Thymus (tissue), 11 donors: ENCODE measurements at regions not wholly inside any gene's neighbourhood (a gene's known extent, or its start where the extent isn't known, plus 50 kb on each side); places are given as distances from the start of the nearest gene placed in this dataset.

ENCODE experiments used
- DNase-seq, 9 donors: peaks; one replicate each; pipeline ENCODE4 v3.0.0-alpha.2; 2013; ENCODE audit warnings: low spot score in 9 of 9, low read depth in 6 of 9, missing footprints in 1 of 9
- H3K27ac ChIP-seq, 2 donors: one replicate each; pipeline ENCODE4 v1.5.1; 2013; ENCODE audit warnings: control low read depth in 1 of 2, low read depth in 1 of 2, low read length in 1 of 2, mild to moderate bottlenecking in 1 of 2, moderate library complexity in 1 of 2
- H3K27me3 ChIP-seq, 2 donors: one replicate each; pipeline ENCODE4 v1.5.1; 2013; ENCODE audit warnings: low read length in 1 of 2; ENCODE audit not compliant: control insufficient read depth in 2 of 2, insufficient read depth in 1 of 2
- H3K36me3 ChIP-seq, 2 donors: one replicate each; pipeline ENCODE4 v1.5.1; 2013; ENCODE audit warnings: low read length in 1 of 2, mild to moderate bottlenecking in 1 of 2, moderate library complexity in 1 of 2; ENCODE audit not compliant: control insufficient read depth in 2 of 2, insufficient read depth in 2 of 2
- H3K4me1 ChIP-seq, 2 donors: one replicate each; pipeline ENCODE4 v1.5.1; 2013; ENCODE audit warnings: low read length in 2 of 2; ENCODE audit not compliant: control insufficient read depth in 2 of 2, insufficient read depth in 2 of 2
- H3K4me3 ChIP-seq, 2 donors: one replicate each; pipeline ENCODE4 v1.5.1; 2013; ENCODE audit warnings: low read length in 2 of 2, control low read depth in 1 of 2, mild to moderate bottlenecking in 1 of 2
- H3K9me3 ChIP-seq, 2 donors: one replicate each; pipeline ENCODE4 v1.5.1; 2013; ENCODE audit warnings: low read length in 1 of 2, mild to moderate bottlenecking in 1 of 2; ENCODE audit not compliant: control insufficient read depth in 2 of 2, insufficient read depth in 1 of 2
- WGBS: extraction: QIAGEN DNeasy Blood & Tissue Kit; methylation state at CpG from one replicate; pipeline ENCODE4 v1.1.7; 2013; 5-methylcytosine and 5-hydroxymethylcytosine counted together
- donor health status: healthy.

DNA sequence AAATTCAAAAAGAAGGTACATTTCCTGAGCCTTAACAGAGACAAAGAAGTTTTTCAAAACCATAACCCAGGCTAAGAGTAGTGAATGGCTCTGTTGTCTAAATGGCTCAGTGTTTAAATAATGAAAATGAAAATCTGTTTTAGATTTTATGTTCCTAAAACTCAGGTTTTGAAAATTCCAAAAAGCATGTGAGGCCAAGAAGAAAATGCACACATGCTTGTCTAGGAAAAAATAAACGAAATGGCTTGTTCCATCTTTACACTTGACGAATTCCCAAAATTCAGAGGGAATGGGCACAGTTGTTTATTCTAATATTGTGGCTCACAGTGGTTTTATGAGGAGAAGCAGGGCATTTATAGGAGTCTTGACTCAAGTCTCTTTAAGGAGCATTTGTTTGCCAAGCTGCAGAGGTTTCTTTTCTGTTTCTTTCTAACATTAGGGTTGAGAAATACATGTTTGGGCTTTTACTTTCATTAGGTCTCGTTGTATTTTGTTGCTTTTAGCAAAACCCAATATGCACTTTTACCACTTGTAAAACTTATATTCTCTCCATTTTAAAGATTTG, 527.6 kb upstream of the ANKRD30A start:
- Histone ChIP-seq H3K36me3 (no peaks in the 10 kb centered on the region), H3K27ac (no peak overlapping the region), H3K27me3 (no peaks in the 10 kb centered on the region), H3K4me3 (no peak overlapping the region), H3K9me3 (no peaks in the 10 kb centered on the region), H3K4me1 (no peaks in the 10 kb centered on the region)
- no peak for DNase-seq
- WGBS, result 58% methylated on average over 3 of the region's 3 CpGs

DNA sequence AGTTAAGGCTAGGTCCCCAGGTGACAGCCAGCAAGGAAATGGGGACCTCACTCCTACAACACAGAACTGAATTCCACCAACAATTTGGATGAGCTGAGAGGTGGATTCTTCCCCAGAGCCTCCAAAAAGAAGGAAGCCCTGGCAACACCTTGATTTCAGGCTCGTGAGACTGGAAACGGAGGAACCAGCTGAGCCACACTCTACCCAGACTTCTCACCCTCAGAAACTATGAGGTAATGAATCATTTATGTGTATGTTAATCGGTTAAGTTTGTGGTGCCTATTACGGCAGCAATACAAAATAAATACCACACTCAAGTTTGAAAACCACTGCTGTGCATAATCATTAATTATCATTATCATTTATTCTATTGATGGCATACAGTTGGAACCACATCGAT, 532.4 kb upstream of the ANKRD30A start:
- WGBS, result 95% methylated on average over 5 of the region's 5 CpGs
- H3K36me3 ChIP-seq, result no peaks in the 10 kb centered on the region
- H3K27me3 ChIP-seq, result no peaks in the 10 kb centered on the region
- no peaks in the 10 kb centered on the region for H3K9me3 ChIP-seq
- H3K4me1 ChIP-seq, result no peaks in the 10 kb centered on the region
- no peak overlapping the region for H3K4me3 ChIP-seq
- no peak for DNase-seq
- H3K27ac ChIP-seq, result no peak overlapping the region

DNA sequence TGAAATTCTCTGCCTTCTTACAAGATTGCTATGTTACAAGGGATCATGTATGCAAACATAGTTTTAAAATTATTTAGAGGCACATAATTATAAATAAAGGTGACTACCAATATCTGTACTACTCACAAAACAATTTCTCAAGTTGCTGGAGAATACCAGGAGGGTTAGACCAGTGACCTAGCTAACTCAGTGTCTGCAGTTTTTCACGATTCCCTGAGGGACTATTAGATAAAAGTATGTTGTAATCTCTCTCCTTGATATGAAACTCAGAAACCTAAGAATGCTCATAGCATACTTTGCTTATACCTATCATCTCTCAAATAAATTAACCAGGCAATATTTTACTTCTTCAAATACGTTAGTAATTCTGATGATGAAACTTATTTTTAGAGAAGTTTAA, 534.0 kb upstream of the ANKRD30A start:
- Histone ChIP-seq H3K27ac (no peak overlapping the region), H3K27me3 (no peaks in the 10 kb centered on the region), H3K4me3 (no peak overlapping the region), H3K36me3 (no peaks in the 10 kb centered on the region), H3K9me3 (no peaks in the 10 kb centered on the region), H3K4me1 (no peaks in the 10 kb centered on the region)
- WGBS, result 90% methylated on average over 2 of the region's 2 CpGs
- DNase-seq, result no peak

DNA sequence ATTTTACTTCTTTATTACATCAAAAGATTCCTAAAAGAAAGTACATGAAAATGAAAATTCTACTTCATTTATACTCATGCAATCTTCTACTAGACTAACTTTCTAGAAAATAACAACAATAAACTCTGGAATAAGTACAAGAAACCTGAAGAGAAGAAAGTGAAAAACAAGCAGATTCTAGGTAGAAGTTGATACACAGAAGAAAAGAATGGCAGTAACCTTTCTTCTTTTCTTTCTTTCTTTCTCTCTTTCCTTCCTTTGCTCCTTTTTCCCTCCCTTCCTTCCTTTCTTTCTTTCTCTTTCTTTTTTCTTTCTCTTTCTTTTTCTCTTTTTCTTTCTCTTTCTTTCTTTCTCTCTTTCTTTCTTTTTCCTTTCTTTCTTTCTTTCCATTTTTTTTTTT, 541.7 kb upstream of the ANKRD30A start:
- Histone ChIP-seq H3K9me3 (no peaks in the 10 kb centered on the region), H3K36me3 (no peaks in the 10 kb centered on the region), H3K27ac (no peak overlapping the region), H3K4me1 (no peaks in the 10 kb centered on the region), H3K4me3 (no peak overlapping the region), H3K27me3 (no peaks in the 10 kb centered on the region)
- no peak for DNase-seq

DNA sequence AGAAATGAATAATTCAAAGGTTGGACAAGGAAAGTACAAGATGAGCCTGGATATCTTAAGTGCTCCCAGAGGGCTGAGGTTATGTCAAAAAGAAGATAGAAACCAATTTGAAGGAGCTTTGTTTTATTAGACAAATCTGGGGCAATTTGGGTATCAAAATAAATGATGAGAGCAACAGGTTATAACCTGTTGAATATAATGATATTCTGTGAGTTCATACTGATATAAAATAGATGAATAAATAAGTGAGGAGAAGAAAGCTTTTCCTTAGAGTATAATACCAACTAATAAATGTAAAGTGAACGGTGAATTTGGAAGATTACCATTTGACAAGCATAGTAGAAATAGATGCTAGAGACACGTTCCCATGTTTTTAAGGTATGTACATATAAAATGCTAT, 544.2 kb upstream of the ANKRD30A start:
- DNase-seq, result no peak
- WGBS, result 91% methylated on average over 2 of the region's 2 CpGs
- no peaks in the 10 kb centered on the region for H3K27me3 ChIP-seq

DNA sequence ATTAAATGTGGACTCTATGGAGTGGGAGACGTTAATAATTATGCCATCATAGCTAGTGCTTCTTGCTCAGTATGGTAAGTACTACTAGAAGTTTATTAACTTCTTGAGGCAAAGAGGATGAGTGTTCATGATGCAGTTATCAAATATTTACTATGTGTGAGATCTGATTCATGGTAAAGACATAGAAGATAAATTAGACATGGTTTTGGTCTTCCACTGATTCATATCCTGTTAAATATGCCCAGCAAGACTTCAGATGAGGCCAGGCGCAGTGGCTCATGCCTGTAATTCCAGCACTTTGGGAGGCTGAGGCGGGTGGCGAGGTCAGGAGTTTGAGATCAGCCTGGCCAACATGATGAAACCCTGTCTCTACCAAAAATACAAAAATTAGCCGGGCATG, 547.1 kb upstream of the ANKRD30A start:
- whole genome bisulfite sequencing, result 95% methylated on average over 5 of the region's 5 CpGs
- no peaks in the 10 kb centered on the region for H3K27me3 ChIP-seq
- H3K36me3 ChIP-seq, result no peaks in the 10 kb centered on the region
- no peak overlapping the region for H3K27ac ChIP-seq
- H3K9me3 ChIP-seq, result no peaks in the 10 kb centered on the region
- no peak for DNase-seq
- no peaks in the 10 kb centered on the region for H3K4me1 ChIP-seq
- no peak overlapping the region for H3K4me3 ChIP-seq

More for the DNA sequence above, 544.2 kb upstream of the ANKRD30A start:
- no peaks in the 10 kb centered on the region for H3K9me3 ChIP-seq
- no peak overlapping the region for H3K4me3 ChIP-seq
- H3K36me3 ChIP-seq, result no peaks in the 10 kb centered on the region
- no peaks in the 10 kb centered on the region for H3K4me1 ChIP-seq
- H3K27ac ChIP-seq, result no peak overlapping the region

DNA sequence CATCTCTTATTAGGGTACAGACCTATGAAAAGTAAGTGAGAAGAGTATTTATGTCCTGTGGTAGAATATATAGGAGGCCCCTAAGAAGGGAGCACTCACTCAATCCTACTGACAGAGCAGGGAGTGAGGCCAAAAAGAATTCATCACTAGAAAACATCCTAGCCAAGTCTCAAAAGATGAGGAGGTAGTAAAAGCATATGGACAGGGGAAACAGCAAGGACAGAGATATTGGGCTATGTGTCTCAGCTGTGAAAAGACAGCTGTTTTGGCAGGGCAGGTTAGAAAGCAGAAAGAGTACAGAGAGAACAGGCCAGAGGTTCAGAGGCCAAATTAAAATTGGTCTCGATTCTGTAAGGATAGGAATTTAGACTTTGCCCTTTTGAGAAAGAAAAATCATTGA, 548.3 kb upstream of the ANKRD30A start:
- no peaks in the 10 kb centered on the region for H3K4me1 ChIP-seq
- 96% methylated on average over 1 of the region's 1 CpG for WGBS
- H3K27me3 ChIP-seq, result no peaks in the 10 kb centered on the region
- no peak overlapping the region for H3K27ac ChIP-seq
- H3K36me3 ChIP-seq, result no peaks in the 10 kb centered on the region
- H3K9me3 ChIP-seq, result no peaks in the 10 kb centered on the region
- H3K4me3 ChIP-seq, result no peak overlapping the region
- DNase-seq, result no peak

DNA sequence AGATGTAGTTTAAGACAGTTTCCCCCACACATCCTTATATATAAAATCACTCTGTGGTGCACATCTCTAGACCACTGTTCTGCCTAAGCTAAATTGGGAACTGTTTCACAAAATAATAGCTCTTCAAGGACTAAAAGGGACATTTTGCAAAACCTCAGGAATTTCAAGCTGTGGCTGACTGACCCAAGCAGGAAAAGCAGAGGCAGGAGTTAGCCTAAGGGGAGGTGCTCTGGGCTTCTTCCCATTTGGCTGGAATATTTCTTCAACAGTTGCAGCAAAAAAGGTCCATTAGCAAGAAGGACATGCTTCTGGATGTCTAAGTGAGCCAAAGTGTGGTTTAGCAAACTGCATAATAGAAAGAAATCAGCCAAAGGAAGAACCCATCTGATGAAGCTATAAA, 551.2 kb upstream of the ANKRD30A start:
- no peak overlapping the region for H3K27ac ChIP-seq
- no peaks in the 10 kb centered on the region for H3K36me3 ChIP-seq
- no peaks in the 10 kb centered on the region for H3K4me1 ChIP-seq
- no peaks in the 10 kb centered on the region for H3K27me3 ChIP-seq
- H3K9me3 ChIP-seq, result no peaks in the 10 kb centered on the region
- H3K4me3 ChIP-seq, result no peak overlapping the region
- DNase-seq, result no peak

DNA sequence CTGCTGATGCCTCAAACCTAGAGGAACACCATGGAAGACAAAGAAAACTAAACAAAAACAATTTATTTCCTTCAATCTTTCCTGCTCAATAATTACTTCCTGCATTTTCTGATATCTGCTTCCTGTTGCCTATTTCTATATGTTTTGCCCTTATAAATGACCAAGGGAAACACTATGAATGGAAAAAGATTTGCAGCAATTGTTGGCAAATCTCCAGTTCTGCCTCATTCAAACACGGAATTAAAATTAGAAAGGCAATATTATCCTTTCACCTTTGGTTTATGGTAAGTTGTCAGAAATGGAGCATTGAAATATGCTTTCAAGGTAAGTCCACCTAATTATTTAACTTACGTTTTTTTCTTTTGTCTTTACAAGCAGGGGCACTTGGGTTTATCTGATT, 552.2 kb upstream of the ANKRD30A start:
- no peak overlapping the region for H3K4me3 ChIP-seq

DNA sequence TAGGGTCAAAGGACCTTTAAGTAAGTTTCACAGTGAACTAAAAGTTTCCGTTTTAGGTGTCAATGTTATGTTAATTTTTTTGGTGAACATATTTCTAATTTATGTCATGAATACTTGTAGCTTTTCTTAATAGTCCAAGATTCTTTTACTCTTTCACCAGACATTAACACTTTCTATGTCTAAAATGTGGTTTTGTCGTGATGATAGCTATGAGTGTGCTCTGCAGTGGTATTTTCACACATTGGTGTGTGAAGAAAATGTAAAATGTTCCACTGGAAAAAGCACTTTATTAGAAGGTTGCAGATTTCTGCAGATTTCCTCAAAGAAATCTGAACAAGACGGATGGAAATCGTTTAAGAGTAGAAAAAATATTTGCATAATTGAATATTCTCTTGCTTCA, 561.0 kb upstream of the ANKRD30A start:
- no peak overlapping the region for H3K27ac ChIP-seq
- no peaks in the 10 kb centered on the region for H3K27me3 ChIP-seq
- no peak for DNase-seq
- H3K4me3 ChIP-seq, result no peak overlapping the region
- H3K9me3 ChIP-seq, result no peaks in the 10 kb centered on the region
- 69% methylated on average over 4 of the region's 4 CpGs for WGBS
- no peaks in the 10 kb centered on the region for H3K4me1 ChIP-seq
- H3K36me3 ChIP-seq, result no peaks in the 10 kb centered on the region

More for the DNA sequence above, 552.2 kb upstream of the ANKRD30A start:
- Histone ChIP-seq H3K36me3 (no peaks in the 10 kb centered on the region), H3K27ac (no peak overlapping the region), H3K4me1 (no peaks in the 10 kb centered on the region), H3K9me3 (no peaks in the 10 kb centered on the region), H3K27me3 (no peaks in the 10 kb centered on the region)
- 91% methylated on average over 2 of the region's 2 CpGs for WGBS
- DNase-seq, result no peak
